ENCODE measurements at regions not wholly inside any gene's neighbourhood (a gene's known extent, or its start where the extent isn't known, plus 50 kb on each side); places are given as distances from the start of the nearest gene placed in this dataset.

- no peak for TF ChIP-seq EZH2 (IDR thresholded peaks at IDR 0.05; ENCODE audit: borderline replicate concordance, insufficient read depth, low read depth, low read length, poor library complexity, severe bottlenecking)
- TF ChIP-seq CTCF (IDR thresholded peaks at IDR 0.05): no peak
Observed at GRCh38 chr18:25449046-25449445, 97.1 kb upstream of the ZNF521 start.

All from B cell (primary cell).